C4-2B (cell line): ENCODE measurements at regions not wholly inside any gene's neighbourhood (a gene's known extent, or its start where the extent isn't known, plus 50 kb on each side); places are given as distances from the start of the nearest gene placed in this dataset.

ENCODE experiments used
- ZFX ChIP-seq: fragments of 450-650 bp; IDR thresholded peaks from 2 replicates; pipeline ENCODE4 v1.6.1; 2017
- TF ChIP-seq, protein P1 (sequence below): fragments of 450-650 bp; conservative IDR thresholded peaks from 2 replicates; pipeline ENCODE4 v1.5.1; 2017; ENCODE audit warnings: mild to moderate bottlenecking

DNA sequence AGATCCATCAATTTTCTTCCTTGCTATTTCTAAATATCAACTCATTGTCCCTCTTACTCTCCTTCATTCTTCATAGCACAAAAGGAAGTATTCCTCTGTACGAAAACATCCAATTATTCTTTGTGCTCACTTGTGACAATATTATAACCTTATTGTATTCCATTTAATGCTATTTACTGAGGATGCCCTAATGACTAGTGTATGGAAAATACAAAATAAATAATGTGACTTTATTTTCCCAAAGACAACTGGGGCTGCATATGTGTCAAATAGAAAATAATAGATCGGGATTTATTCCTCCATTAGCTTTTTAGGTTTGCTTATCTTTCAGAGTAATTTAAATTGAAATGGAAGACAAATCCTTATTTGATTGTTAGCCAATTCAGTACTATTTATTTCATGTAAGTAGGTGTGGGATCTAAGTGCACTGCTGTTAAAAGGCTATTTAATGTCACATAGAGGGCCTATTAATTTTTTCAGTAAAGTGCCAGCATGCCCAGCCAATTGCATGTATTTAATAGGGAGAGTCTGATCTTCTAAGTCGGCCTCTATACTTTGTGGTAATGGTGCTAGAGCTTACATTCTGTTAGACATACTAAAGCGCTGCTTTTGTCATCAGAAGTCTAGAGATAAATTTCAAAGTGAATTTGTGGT, 329.8 kb downstream of the MCTP2 start:
- TF ChIP-seq, protein P1, sequence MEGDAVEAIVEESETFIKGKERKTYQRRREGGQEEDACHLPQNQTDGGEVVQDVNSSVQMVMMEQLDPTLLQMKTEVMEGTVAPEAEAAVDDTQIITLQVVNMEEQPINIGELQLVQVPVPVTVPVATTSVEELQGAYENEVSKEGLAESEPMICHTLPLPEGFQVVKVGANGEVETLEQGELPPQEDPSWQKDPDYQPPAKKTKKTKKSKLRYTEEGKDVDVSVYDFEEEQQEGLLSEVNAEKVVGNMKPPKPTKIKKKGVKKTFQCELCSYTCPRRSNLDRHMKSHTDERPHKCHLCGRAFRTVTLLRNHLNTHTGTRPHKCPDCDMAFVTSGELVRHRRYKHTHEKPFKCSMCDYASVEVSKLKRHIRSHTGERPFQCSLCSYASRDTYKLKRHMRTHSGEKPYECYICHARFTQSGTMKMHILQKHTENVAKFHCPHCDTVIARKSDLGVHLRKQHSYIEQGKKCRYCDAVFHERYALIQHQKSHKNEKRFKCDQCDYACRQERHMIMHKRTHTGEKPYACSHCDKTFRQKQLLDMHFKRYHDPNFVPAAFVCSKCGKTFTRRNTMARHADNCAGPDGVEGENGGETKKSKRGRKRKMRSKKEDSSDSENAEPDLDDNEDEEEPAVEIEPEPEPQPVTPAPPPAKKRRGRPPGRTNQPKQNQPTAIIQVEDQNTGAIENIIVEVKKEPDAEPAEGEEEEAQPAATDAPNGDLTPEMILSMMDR: no peak
- TF ChIP-seq ZFX: no peak
